ENCODE measurements at regions not wholly inside any gene's neighbourhood (a gene's known extent, or its start where the extent isn't known, plus 50 kb on each side); places are given as distances from the start of the nearest gene placed in this dataset.
A peak's percentile ranks its signal among the peaks of the same experiment; 100 is the strongest.

- no peak for TF ChIP-seq CTCF (IDR thresholded peaks at IDR 0.05)
- no peak overlapping the region for H3K4me3 ChIP-seq (ENCODE audit: low read depth, poor library complexity, severe bottlenecking)
- 85 to 91% methylated on average over 23 to 26 of the region's 29 CpGs for WGBS, 2 donors
- intact Hi-C loops (cut with DNase I; ENCODE audit: low total_unique reads), result no loop called here
- no peak for DNase-seq (ENCODE audit: low spot score in 2 of 2)
Measured at GRCh38 chr22:23397613-23398567, 182.2 kb downstream of the IGLL1 start.

GRCh38 chr22:23397008-23397612 is 183.0 kb downstream of the IGLL1 start:
- WGBS, 2 donors, result 79 to 84% methylated on average over 25 to 26 of the region's 26 CpGs
- H3K4me3 ChIP-seq (ENCODE audit: low read depth, poor library complexity, severe bottlenecking), result no peak overlapping the region
- intact Hi-C loops (cut with DNase I; ENCODE audit: low total_unique reads), result no loop called here
- peak in 1 of 2 donors; percentile 85 for DNase-seq (ENCODE audit: low spot score in 2 of 2)
- no peak for TF ChIP-seq CTCF (IDR thresholded peaks at IDR 0.05)
- TF ChIP-seq POLR2A (IDR thresholded peaks at IDR 0.05), result no peak

GRCh38 chr22:23396362-23397007 is 183.6 kb downstream of the IGLL1 start:
- H3K4me3 ChIP-seq (ENCODE audit: low read depth, poor library complexity, severe bottlenecking), result no peak overlapping the region
- WGBS, 2 donors, result 74 to 80% methylated on average over 8 of the region's 8 CpGs
- TF ChIP-seq CTCF (IDR thresholded peaks at IDR 0.05), result no peak
- intact Hi-C loops (cut with DNase I; ENCODE audit: low total_unique reads), result no loop called here
- no peak for DNase-seq (ENCODE audit: low spot score in 2 of 2)

- no peak overlapping the region for H3K4me3 ChIP-seq (ENCODE audit: low read depth, poor library complexity, severe bottlenecking)
- TF ChIP-seq POLR2A (IDR thresholded peaks at IDR 0.05) (no peak), CTCF (IDR thresholded peaks at IDR 0.05) (no peak)
- intact Hi-C loops (cut with DNase I; ENCODE audit: low total_unique reads), result no loop called here
- 87 to 91% methylated on average over 7 to 12 of the region's 14 CpGs for WGBS, 2 donors
- DNase-seq (ENCODE audit: low spot score in 2 of 2), result peak in 1 of 2 donors; percentile 81
Measured at GRCh38 chr22:23395530-23396361, 184.3 kb downstream of the IGLL1 start.

- H3K4me3 ChIP-seq (ENCODE audit: low read depth, poor library complexity, severe bottlenecking), result no peak overlapping the region
- peak in 1 of 2 donors; percentile 78 for DNase-seq (ENCODE audit: low spot score in 2 of 2)
- 91 to 96% methylated on average over 4 to 18 of the region's 28 CpGs for WGBS, 2 donors
- TF ChIP-seq CTCF (IDR thresholded peaks at IDR 0.05) (no peak), POLR2A (IDR thresholded peaks at IDR 0.05) (no peak)
- intact Hi-C loops (cut with DNase I; ENCODE audit: low total_unique reads), result no loop called here
Measured at GRCh38 chr22:23394525-23395326, 185.4 kb downstream of the IGLL1 start.

Data from lower leg skin (tissue), 4 donors.